ENCODE measurements at regions not wholly inside any gene's neighbourhood (a gene's known extent, or its start where the extent isn't known, plus 50 kb on each side); places are given as distances from the start of the nearest gene placed in this dataset.

DNA sequence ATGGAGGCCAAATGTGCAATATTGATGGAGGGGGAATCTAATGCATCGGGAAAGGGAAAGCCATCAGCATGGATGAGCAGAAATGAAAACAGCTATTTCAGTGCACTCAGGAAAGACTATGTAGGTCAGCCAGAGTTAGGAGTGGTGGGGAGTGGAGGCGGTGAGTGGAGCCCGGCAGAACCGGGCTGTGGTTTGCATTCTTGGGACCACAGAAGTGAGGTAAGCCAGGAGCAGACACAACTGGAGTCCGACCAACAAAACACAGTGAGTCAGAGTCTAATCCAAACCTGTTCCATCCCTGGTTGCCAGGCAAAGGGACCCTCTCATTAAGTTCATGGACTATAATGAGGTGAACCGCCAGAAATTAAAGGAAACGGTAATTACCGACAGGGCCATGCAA is 61.1 kb upstream of the RAB12 start:
- TF ChIP-seq, protein P1, sequence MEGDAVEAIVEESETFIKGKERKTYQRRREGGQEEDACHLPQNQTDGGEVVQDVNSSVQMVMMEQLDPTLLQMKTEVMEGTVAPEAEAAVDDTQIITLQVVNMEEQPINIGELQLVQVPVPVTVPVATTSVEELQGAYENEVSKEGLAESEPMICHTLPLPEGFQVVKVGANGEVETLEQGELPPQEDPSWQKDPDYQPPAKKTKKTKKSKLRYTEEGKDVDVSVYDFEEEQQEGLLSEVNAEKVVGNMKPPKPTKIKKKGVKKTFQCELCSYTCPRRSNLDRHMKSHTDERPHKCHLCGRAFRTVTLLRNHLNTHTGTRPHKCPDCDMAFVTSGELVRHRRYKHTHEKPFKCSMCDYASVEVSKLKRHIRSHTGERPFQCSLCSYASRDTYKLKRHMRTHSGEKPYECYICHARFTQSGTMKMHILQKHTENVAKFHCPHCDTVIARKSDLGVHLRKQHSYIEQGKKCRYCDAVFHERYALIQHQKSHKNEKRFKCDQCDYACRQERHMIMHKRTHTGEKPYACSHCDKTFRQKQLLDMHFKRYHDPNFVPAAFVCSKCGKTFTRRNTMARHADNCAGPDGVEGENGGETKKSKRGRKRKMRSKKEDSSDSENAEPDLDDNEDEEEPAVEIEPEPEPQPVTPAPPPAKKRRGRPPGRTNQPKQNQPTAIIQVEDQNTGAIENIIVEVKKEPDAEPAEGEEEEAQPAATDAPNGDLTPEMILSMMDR (IDR thresholded peaks at IDR 0.05): no peak
- TF ChIP-seq POLR2A (IDR thresholded peaks at IDR 0.05): no peak

Data from testis (tissue), 2 donors.